ENCODE measurements at regions not wholly inside any gene's neighbourhood (a gene's known extent, or its start where the extent isn't known, plus 50 kb on each side); places are given as distances from the start of the nearest gene placed in this dataset.

DNA sequence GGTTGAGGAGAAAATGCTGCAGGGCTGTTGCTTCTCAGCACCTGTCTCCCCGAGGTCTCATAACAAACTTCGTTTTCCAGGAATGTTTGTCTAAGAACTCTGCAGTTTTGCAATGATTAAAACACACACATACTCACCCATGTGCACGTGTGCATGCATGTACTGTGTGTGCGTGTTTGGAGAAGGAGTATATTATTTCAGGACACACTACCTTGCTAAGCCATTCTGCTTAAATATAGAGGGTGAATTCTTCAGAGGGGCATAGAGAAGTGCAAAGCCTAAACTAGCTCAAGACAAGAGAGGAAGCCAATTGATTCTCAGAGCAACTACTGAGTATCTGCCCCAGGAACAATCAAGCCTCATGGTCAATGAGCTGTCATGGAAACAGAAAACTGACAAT lies 298.4 kb upstream of the MGMT start:
- H2BK120ac ChIP-seq (ENCODE audit: low read depth, low read length) = no peak overlapping the region
- no peak overlapping the region for H3K27ac ChIP-seq (ENCODE audit: low read length, poor library complexity, severe bottlenecking)
- no peaks in the 10 kb centered on the region for H3K4me1 ChIP-seq (ENCODE audit: control insufficient read depth, insufficient read depth, low read depth, low read length)
- H4K8ac ChIP-seq (ENCODE audit: low read length) = no peak overlapping the region
- H3K4me2 ChIP-seq (ENCODE audit: low read length, poor library complexity, severe bottlenecking) = no peak overlapping the region
- H2AFZ ChIP-seq (ENCODE audit: low read depth, low read length) = no peak overlapping the region
- no peak overlapping the region for H2BK5ac ChIP-seq (ENCODE audit: low read depth, low read length, poor library complexity, severe bottlenecking)
- H3K9ac ChIP-seq (ENCODE audit: low read length) = no peak overlapping the region
- no peaks in the 10 kb centered on the region for H3K9me3 ChIP-seq (ENCODE audit: control insufficient read depth, low read length)
- 75% methylated on average over 2 of the region's 4 CpGs for WGBS
- DNase-seq = no peak
- no peak overlapping the region for H2AK5ac ChIP-seq (ENCODE audit: low read length, severe bottlenecking)
- no peaks in the 10 kb centered on the region for H3K36me3 ChIP-seq (ENCODE audit: control insufficient read depth in 1 of 2, insufficient read depth in 2 of 2, low read depth in 1 of 2, low read length in 2 of 2)
- H3K27me3 ChIP-seq (ENCODE audit: control insufficient read depth in 1 of 2, insufficient read depth in 1 of 2, low read length in 2 of 2) = peaks cover 0 to 7% of the 10 kb centered on the region in 2 experiments
- no peak overlapping the region for H4K91ac ChIP-seq (ENCODE audit: low read length)
- no peak overlapping the region for H3K4me3 ChIP-seq (ENCODE audit: insufficient read depth in 1 of 2, low read depth in 1 of 2, low read length in 2 of 2)
- H3K18ac ChIP-seq (ENCODE audit: low read depth in 1 of 2, low read length in 2 of 2) = no peak overlapping the region
- H3K4ac ChIP-seq (ENCODE audit: low read depth in 1 of 2, low read length in 2 of 2) = no peak overlapping the region
- no peak overlapping the region for H3K23ac ChIP-seq (ENCODE audit: low read length in 2 of 2)
- no peak overlapping the region for H3K14ac ChIP-seq (ENCODE audit: low read length in 2 of 2)
- no peak overlapping the region for H2BK15ac ChIP-seq (ENCODE audit: low read depth, poor library complexity, severe bottlenecking)
- H3K79me1 ChIP-seq (replicated peaks; ENCODE audit: low read length, poor library complexity, severe bottlenecking) = no peaks in the 10 kb centered on the region
- H2BK12ac ChIP-seq (ENCODE audit: low read length in 2 of 2) = no peak overlapping the region

DNA sequence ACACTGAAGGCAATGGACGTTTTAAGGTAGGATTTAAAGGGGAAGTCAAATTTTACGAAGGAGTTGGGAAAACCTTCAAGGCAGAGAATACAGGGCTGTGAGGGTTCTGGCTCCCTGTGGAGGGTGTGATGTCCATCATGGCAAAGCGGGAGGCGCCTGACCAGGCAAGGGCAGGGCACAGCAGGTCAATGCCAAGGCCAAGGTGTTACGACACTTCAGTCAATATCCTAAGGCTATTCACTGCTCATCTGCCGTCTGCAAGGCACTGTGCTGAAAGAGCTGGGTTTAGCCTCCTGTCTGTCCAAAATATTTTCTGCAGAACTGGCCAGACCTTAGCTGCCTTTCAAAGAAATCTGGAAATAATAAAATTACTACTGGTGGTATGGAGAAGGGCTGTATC lies 297.9 kb upstream of the MGMT start:
- no peak overlapping the region for H2BK5ac ChIP-seq (ENCODE audit: low read depth, low read length, poor library complexity, severe bottlenecking)
- no peak overlapping the region for H3K4me2 ChIP-seq (ENCODE audit: low read length, poor library complexity, severe bottlenecking)
- 78% methylated on average over 6 of the region's 6 CpGs for WGBS
- H3K27me3 ChIP-seq (ENCODE audit: control insufficient read depth in 1 of 2, insufficient read depth in 1 of 2, low read length in 2 of 2) = peaks cover 0 to 7% of the 10 kb centered on the region in 2 experiments
- H3K9me3 ChIP-seq (ENCODE audit: control insufficient read depth, low read length) = no peaks in the 10 kb centered on the region
- no peak overlapping the region for H3K27ac ChIP-seq (ENCODE audit: low read length, poor library complexity, severe bottlenecking)
- no peak overlapping the region for H2BK15ac ChIP-seq (ENCODE audit: low read depth, poor library complexity, severe bottlenecking)
- no peak overlapping the region for H2BK120ac ChIP-seq (ENCODE audit: low read depth, low read length)
- no peak overlapping the region for H4K91ac ChIP-seq (ENCODE audit: low read length)
- no peak overlapping the region for H2AFZ ChIP-seq (ENCODE audit: low read depth, low read length)
- H3K79me1 ChIP-seq (replicated peaks; ENCODE audit: low read length, poor library complexity, severe bottlenecking) = no peaks in the 10 kb centered on the region
- no peak overlapping the region for H3K14ac ChIP-seq (ENCODE audit: low read length in 2 of 2)
- no peak overlapping the region for H3K4me3 ChIP-seq (ENCODE audit: insufficient read depth in 1 of 2, low read depth in 1 of 2, low read length in 2 of 2)
- H3K18ac ChIP-seq (ENCODE audit: low read depth in 1 of 2, low read length in 2 of 2) = no peak overlapping the region
- no peaks in the 10 kb centered on the region for H3K4me1 ChIP-seq (ENCODE audit: control insufficient read depth, insufficient read depth, low read depth, low read length)
- H3K9ac ChIP-seq (ENCODE audit: low read length) = no peak overlapping the region
- no peak overlapping the region for H2BK12ac ChIP-seq (ENCODE audit: low read length in 2 of 2)
- no peaks in the 10 kb centered on the region for H3K36me3 ChIP-seq (ENCODE audit: control insufficient read depth in 1 of 2, insufficient read depth in 2 of 2, low read depth in 1 of 2, low read length in 2 of 2)
- no peak for DNase-seq
- H3K23ac ChIP-seq (ENCODE audit: low read length in 2 of 2) = no peak overlapping the region
- H4K8ac ChIP-seq (ENCODE audit: low read length) = no peak overlapping the region
- H3K4ac ChIP-seq (ENCODE audit: low read depth in 1 of 2, low read length in 2 of 2) = no peak overlapping the region
- no peak overlapping the region for H2AK5ac ChIP-seq (ENCODE audit: low read length, severe bottlenecking)

DNA sequence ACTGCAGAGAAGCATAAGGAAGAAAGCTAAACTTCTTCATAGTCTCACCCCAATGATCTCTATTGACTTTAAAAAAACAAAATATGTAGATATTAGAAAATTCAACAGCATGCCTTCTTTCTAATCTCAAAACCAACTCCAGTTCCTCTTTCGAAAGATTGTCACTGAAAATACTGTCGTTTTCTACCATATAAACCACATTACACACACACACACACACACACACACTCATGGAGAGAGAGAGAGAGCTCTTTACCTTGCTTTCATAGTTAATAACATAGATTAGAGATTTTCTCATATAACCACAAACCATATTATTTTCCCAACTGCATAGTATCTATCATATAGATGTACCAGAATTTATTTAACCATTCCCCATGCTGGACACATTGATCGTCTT lies 296.2 kb upstream of the MGMT start:
- H2BK120ac ChIP-seq (ENCODE audit: low read depth, low read length) = no peak overlapping the region
- no peak overlapping the region for H4K91ac ChIP-seq (ENCODE audit: low read length)
- no peaks in the 10 kb centered on the region for H3K79me1 ChIP-seq (replicated peaks; ENCODE audit: low read length, poor library complexity, severe bottlenecking)
- H3K23ac ChIP-seq (ENCODE audit: low read length in 2 of 2) = no peak overlapping the region
- no peaks in the 10 kb centered on the region for H3K36me3 ChIP-seq (ENCODE audit: control insufficient read depth in 1 of 2, insufficient read depth in 2 of 2, low read depth in 1 of 2, low read length in 2 of 2)
- H3K4ac ChIP-seq (ENCODE audit: low read depth in 1 of 2, low read length in 2 of 2) = no peak overlapping the region
- no peak overlapping the region for H2BK5ac ChIP-seq (ENCODE audit: low read depth, low read length, poor library complexity, severe bottlenecking)
- H3K4me3 ChIP-seq (ENCODE audit: insufficient read depth in 1 of 2, low read depth in 1 of 2, low read length in 2 of 2) = no peak overlapping the region
- H3K4me2 ChIP-seq (ENCODE audit: low read length, poor library complexity, severe bottlenecking) = no peak overlapping the region
- 64% methylated on average over 2 of the region's 3 CpGs for WGBS
- H2BK12ac ChIP-seq (ENCODE audit: low read length in 2 of 2) = no peak overlapping the region
- H3K4me1 ChIP-seq (ENCODE audit: control insufficient read depth, insufficient read depth, low read depth, low read length) = no peaks in the 10 kb centered on the region
- no peak overlapping the region for H3K27ac ChIP-seq (ENCODE audit: low read length, poor library complexity, severe bottlenecking)
- H3K27me3 ChIP-seq (ENCODE audit: control insufficient read depth in 1 of 2, insufficient read depth in 1 of 2, low read length in 2 of 2) = peaks cover 0 to 7% of the 10 kb centered on the region in 2 experiments
- no peak overlapping the region for H3K14ac ChIP-seq (ENCODE audit: low read length in 2 of 2)
- no peaks in the 10 kb centered on the region for H3K9me3 ChIP-seq (ENCODE audit: control insufficient read depth, low read length)
- no peak overlapping the region for H3K9ac ChIP-seq (ENCODE audit: low read length)
- no peak overlapping the region for H3K18ac ChIP-seq (ENCODE audit: low read depth in 1 of 2, low read length in 2 of 2)
- H2AFZ ChIP-seq (ENCODE audit: low read depth, low read length) = no peak overlapping the region
- no peak overlapping the region for H2BK15ac ChIP-seq (ENCODE audit: low read depth, poor library complexity, severe bottlenecking)
- no peak overlapping the region for H2AK5ac ChIP-seq (ENCODE audit: low read length, severe bottlenecking)
- H4K8ac ChIP-seq (ENCODE audit: low read length) = no peak overlapping the region
- no peak for DNase-seq

DNA sequence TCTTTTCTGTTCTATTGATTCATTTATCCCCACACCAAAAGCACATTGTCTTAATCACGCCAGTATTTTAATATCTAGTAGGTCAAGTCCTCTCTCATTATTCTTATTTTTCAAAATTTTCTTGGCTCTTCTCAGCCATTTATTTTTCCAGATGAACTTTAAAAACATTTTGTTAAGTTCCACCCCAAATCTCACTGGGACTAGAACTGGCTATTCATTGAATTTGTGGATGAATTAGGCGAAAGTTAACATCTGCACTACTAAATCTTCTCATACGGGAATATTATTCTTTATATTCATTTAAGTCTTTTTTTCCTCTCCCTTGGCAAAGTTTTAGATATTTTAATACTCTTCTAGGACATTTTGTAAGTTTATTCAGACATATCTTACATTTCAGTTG lies 295.2 kb upstream of the MGMT start:
- Histone ChIP-seq H3K18ac (ENCODE audit: low read depth in 1 of 2, low read length in 2 of 2) (no peak overlapping the region), H2AK5ac (ENCODE audit: low read length, severe bottlenecking) (no peak overlapping the region), H3K4ac (ENCODE audit: low read depth in 1 of 2, low read length in 2 of 2) (no peak overlapping the region), H2BK15ac (ENCODE audit: low read depth, poor library complexity, severe bottlenecking) (no peak overlapping the region), H2BK5ac (ENCODE audit: low read depth, low read length, poor library complexity, severe bottlenecking) (no peak overlapping the region), H3K14ac (ENCODE audit: low read length in 2 of 2) (no peak overlapping the region), H3K9me3 (ENCODE audit: control insufficient read depth, low read length) (no peaks in the 10 kb centered on the region), H3K27me3 (ENCODE audit: control insufficient read depth in 1 of 2, insufficient read depth in 1 of 2, low read length in 2 of 2) (peaks cover 0 to 7% of the 10 kb centered on the region in 2 experiments), H3K4me2 (ENCODE audit: low read length, poor library complexity, severe bottlenecking) (no peak overlapping the region), H3K79me1 (replicated peaks; ENCODE audit: low read length, poor library complexity, severe bottlenecking) (no peaks in the 10 kb centered on the region), H2AFZ (ENCODE audit: low read depth, low read length) (no peak overlapping the region), H3K23ac (ENCODE audit: low read length in 2 of 2) (no peak overlapping the region), H4K8ac (ENCODE audit: low read length) (no peak overlapping the region), H2BK12ac (ENCODE audit: low read length in 2 of 2) (no peak overlapping the region), H3K4me1 (ENCODE audit: control insufficient read depth, insufficient read depth, low read depth, low read length) (no peaks in the 10 kb centered on the region), H4K91ac (ENCODE audit: low read length) (no peak overlapping the region), H3K27ac (ENCODE audit: low read length, poor library complexity, severe bottlenecking) (no peak overlapping the region), H3K9ac (ENCODE audit: low read length) (no peak overlapping the region), H3K4me3 (ENCODE audit: insufficient read depth in 1 of 2, low read depth in 1 of 2, low read length in 2 of 2) (no peak overlapping the region), H2BK120ac (ENCODE audit: low read depth, low read length) (no peak overlapping the region), H3K36me3 (ENCODE audit: control insufficient read depth in 1 of 2, insufficient read depth in 2 of 2, low read depth in 1 of 2, low read length in 2 of 2) (no peaks in the 10 kb centered on the region)
- WGBS = 76% methylated on average over 1 of the region's 3 CpGs
- DNase-seq = no peak

All from mesenchymal stem cell (in vitro differentiated cells and primary cell).